ENCODE measurements at regions not wholly inside any gene's neighbourhood (a gene's known extent, or its start where the extent isn't known, plus 50 kb on each side); places are given as distances from the start of the nearest gene placed in this dataset.

DNA sequence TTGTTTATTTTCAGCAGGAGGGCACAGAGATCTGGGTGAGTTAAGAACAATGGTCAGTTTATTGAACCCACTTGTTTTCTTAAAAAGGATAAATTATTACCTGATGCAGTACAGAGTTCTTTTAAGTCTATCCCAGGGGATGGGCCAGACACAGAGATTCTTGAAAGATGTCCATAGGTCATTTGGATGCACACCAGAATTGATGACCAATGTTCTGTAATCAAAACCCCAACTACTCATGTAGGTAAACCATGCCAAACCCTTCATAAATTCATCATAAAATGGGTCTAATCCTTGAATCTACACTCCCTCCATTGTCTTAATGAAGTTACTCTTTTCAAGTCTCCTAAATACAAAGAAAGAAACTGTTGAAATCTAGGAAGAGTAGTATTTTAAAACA, 273.0 kb upstream of the COL8A1 start:
- no peak for DNase-seq
- Histone ChIP-seq H3K27ac (no peak overlapping the region), H3K36me3 (no peaks in the 10 kb centered on the region), H3K9me3 (no peaks in the 10 kb centered on the region), H3K4me1 (peaks cover 0 to 9% (median 2%) of the 10 kb centered on the region in 4 donors), H3K4me3 (no peak overlapping the region), H3K27me3 (no peaks in the 10 kb centered on the region)
- TF ChIP-seq, protein P1, sequence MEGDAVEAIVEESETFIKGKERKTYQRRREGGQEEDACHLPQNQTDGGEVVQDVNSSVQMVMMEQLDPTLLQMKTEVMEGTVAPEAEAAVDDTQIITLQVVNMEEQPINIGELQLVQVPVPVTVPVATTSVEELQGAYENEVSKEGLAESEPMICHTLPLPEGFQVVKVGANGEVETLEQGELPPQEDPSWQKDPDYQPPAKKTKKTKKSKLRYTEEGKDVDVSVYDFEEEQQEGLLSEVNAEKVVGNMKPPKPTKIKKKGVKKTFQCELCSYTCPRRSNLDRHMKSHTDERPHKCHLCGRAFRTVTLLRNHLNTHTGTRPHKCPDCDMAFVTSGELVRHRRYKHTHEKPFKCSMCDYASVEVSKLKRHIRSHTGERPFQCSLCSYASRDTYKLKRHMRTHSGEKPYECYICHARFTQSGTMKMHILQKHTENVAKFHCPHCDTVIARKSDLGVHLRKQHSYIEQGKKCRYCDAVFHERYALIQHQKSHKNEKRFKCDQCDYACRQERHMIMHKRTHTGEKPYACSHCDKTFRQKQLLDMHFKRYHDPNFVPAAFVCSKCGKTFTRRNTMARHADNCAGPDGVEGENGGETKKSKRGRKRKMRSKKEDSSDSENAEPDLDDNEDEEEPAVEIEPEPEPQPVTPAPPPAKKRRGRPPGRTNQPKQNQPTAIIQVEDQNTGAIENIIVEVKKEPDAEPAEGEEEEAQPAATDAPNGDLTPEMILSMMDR (IDR thresholded peaks at IDR 0.05) = no peak
- intact Hi-C loops (cut with DNase I; ENCODE audit: low total_unique reads) = no loop called here

DNA sequence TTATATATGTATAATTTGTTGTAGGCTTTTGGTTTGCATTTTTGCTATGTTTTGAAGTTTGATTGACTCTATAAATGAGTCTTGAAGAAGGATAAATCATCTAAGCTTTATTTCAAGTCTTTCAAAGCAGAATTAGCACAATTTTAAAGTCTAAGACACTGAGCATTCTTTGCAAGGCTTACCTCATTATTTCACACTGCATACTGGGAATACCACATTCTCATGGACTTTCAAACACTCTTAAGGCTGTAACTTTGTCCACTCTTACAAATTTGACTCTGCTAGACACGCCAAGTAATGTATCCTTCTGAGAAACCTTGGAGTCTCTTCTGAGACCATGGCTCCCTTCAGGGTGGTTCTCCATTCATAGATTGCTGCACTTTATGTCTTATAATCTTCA, 281.3 kb upstream of the COL8A1 start:
- Histone ChIP-seq H3K27me3 (no peaks in the 10 kb centered on the region), H3K36me3 (no peaks in the 10 kb centered on the region), H3K4me1 (no peaks in the 10 kb centered on the region), H3K27ac (no peak overlapping the region), H3K9me3 (no peaks in the 10 kb centered on the region), H3K4me3 (no peak overlapping the region)
- TF ChIP-seq, protein P1 (IDR thresholded peaks at IDR 0.05) = no peak
- DNase-seq = no peak
- intact Hi-C loops (cut with DNase I; ENCODE audit: low total_unique reads) = no loop called here

DNA sequence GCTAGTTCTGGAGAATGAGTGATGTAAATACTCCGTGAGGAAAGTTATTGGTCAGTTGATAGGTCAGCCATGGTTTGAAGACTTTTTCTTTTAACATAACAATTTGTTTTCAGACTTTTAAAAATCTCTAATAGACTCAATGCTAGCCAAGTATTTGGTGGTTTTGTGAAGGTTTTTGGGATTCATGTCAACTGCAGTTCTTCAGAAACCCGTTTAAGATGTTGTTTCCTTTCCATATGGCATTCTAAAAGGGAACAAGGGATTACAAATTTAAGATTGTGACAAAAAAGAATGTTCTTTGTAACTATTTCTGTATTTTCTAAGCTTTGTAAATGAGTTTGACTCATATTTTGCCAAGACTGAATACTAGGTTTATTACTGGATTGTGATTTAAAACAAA, 281.7 kb upstream of the COL8A1 start:
- Histone ChIP-seq H3K9me3 (no peaks in the 10 kb centered on the region), H3K27me3 (no peaks in the 10 kb centered on the region), H3K4me3 (no peak overlapping the region), H3K36me3 (no peaks in the 10 kb centered on the region), H3K27ac (no peak overlapping the region), H3K4me1 (no peaks in the 10 kb centered on the region)
- TF ChIP-seq, protein P1 (IDR thresholded peaks at IDR 0.05) = no peak
- intact Hi-C loops (cut with DNase I; ENCODE audit: low total_unique reads) = no loop called here
- no peak for DNase-seq

DNA sequence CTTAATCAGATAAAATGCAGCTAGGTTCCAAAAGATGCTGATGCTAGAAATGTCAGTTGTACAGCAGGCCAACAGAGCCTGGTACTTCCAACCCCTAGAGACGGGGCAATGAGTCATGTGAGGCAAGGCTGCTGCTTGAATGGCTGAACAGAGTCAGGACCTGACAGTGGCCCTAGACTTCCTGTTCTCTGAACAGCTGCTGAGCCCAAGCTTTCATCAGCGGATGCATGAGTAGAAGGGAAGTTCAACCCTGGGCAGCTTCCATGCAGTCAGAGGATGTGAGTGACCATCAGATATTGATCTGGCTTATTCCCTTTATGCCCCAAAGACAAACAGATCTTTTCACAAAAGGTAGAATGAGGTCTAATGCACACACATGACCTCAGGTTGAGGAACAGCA, 282.9 kb upstream of the COL8A1 start:
- peaks cover 0 to 5% (median 2%) of the 10 kb centered on the region in 4 donors for H3K4me1 ChIP-seq
- H3K36me3 ChIP-seq = no peaks in the 10 kb centered on the region
- no peak overlapping the region for H3K4me3 ChIP-seq
- H3K27me3 ChIP-seq = no peaks in the 10 kb centered on the region
- DNase-seq = no peak
- intact Hi-C loops (cut with DNase I; ENCODE audit: low total_unique reads) = no loop called here
- H3K27ac ChIP-seq = no peak overlapping the region
- TF ChIP-seq, protein P1 (IDR thresholded peaks at IDR 0.05) = no peak
- no peaks in the 10 kb centered on the region for H3K9me3 ChIP-seq

DNA sequence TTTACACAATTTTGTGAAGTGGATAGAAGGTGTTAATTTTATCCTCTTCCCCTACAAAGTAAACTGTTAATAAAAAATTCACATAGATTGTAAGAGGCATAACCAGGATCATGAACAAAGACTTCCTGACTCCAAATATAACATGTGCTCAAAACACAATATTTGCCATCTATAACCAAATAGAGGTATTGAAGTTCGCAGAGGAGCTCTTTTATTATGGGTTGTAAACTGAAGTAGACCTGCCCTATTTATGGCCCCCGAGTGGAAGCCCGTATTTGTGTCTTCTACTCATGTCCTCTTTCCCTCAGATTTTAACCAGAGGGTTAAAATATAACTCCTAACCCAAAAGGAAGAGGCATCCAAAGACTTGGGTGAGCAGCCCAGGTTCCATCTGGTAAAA, 285.6 kb upstream of the COL8A1 start:
- intact Hi-C loops (cut with DNase I; ENCODE audit: low total_unique reads) = no loop called here
- Histone ChIP-seq H3K9me3 (no peaks in the 10 kb centered on the region), H3K4me1 (peaks cover 0 to 5% (median 2%) of the 10 kb centered on the region in 4 donors), H3K27ac (no peak overlapping the region), H3K27me3 (no peaks in the 10 kb centered on the region), H3K36me3 (no peaks in the 10 kb centered on the region), H3K4me3 (no peak overlapping the region)
- TF ChIP-seq, protein P1 (IDR thresholded peaks at IDR 0.05) = no peak
- no peak for DNase-seq

DNA sequence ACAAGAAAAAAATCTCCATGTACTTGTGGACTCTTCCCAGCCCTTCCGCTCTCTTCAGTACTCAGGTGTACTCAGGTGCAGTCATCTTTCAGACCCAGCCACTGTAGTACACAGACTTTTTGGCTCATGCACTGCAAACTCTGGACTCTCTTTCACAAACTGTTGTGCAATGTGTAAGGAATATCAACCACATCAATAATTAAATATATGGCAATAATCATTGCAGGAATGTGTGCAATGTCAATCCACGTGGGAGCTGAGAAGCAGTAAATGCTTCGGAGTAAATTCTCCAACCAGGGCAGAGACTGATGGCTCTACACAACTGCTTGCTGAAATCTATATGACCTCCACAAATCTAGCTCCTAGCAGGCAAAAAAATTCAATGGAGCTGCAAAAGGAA, 287.3 kb upstream of the COL8A1 start:
- Histone ChIP-seq H3K27ac (no peak overlapping the region), H3K4me1 (peaks cover 0 to 10% (median 2%) of the 10 kb centered on the region in 4 donors), H3K27me3 (no peaks in the 10 kb centered on the region), H3K4me3 (no peak overlapping the region), H3K36me3 (no peaks in the 10 kb centered on the region), H3K9me3 (no peaks in the 10 kb centered on the region)
- intact Hi-C loops (cut with DNase I; ENCODE audit: low total_unique reads) = no loop called here
- TF ChIP-seq, protein P1 (IDR thresholded peaks at IDR 0.05) = no peak
- no peak for DNase-seq
